Neuronal stem cell (in vitro differentiated cells): ENCODE measurements at regions not wholly inside any gene's neighbourhood (a gene's known extent, or its start where the extent isn't known, plus 50 kb on each side); places are given as distances from the start of the nearest gene placed in this dataset.
"Not testable (repeated sequence)": the region's sequence is repeated elsewhere in the genome, so short reads cannot be mapped to it uniquely, and the experiment has no call there.

ENCODE experiments used
- DNase-seq: peaks from one replicate; pipeline ENCODE4 v3.0.0-alpha.2; 2013; ENCODE audit warnings: low spot score
- H2AFZ ChIP-seq: one replicate; pipeline ENCODE4 v1.6.1; 2013; ENCODE audit warnings: mild to moderate bottlenecking, low read length, inconsistent platforms
- H2AK5ac ChIP-seq: 2 replicates; pipeline ENCODE4 v1.6.1; 2013; ENCODE audit warnings: low read depth, mild to moderate bottlenecking, inconsistent platforms, low read length, moderate library complexity, mixed read lengths
- H2BK120ac ChIP-seq: 2 replicates; pipeline ENCODE4 v1.6.1; 2013; ENCODE audit warnings: low read depth, mild to moderate bottlenecking, inconsistent platforms, low read length, moderate library complexity, mixed read lengths
- H2BK12ac ChIP-seq: one replicate; pipeline ENCODE4 v1.6.1; 2013; ENCODE audit warnings: low read length, inconsistent platforms
- H2BK15ac ChIP-seq: 2 replicates; pipeline ENCODE4 v1.6.1; 2013; ENCODE audit warnings: mild to moderate bottlenecking, low read length, inconsistent platforms, mixed read lengths
- H2BK5ac ChIP-seq: one replicate; pipeline ENCODE4 v1.6.1; 2013; ENCODE audit warnings: inconsistent platforms, mild to moderate bottlenecking, low read length, moderate library complexity
- H3K14ac ChIP-seq: one replicate; pipeline ENCODE4 v1.6.1; 2013; ENCODE audit warnings: low read length, inconsistent platforms
- H3K18ac ChIP-seq: 2 replicates; pipeline ENCODE4 v1.6.1; 2013; ENCODE audit warnings: low read length, inconsistent platforms
- H3K23ac ChIP-seq: 2 replicates; pipeline ENCODE4 v1.6.1; 2013; ENCODE audit warnings: low read depth, mild to moderate bottlenecking, mixed read lengths, low read length, inconsistent platforms; ENCODE audit not compliant: poor library complexity
- H3K27ac ChIP-seq: replicated peaks from 3 replicates; pipeline ENCODE4 v1.5.1; 2013; ENCODE audit warnings: low read length, inconsistent platforms
- H3K27me3 ChIP-seq, 3 experiments: 2 replicates each; pipeline ENCODE4 v1.6.1; 2013; ENCODE audit warnings: low read length in 3 of 3, mild to moderate bottlenecking in 2 of 3, inconsistent platforms in 1 of 3, low read depth in 1 of 3, mixed read lengths in 1 of 3, moderate library complexity in 1 of 3; ENCODE audit not compliant: control insufficient read depth in 3 of 3, insufficient read depth in 3 of 3
- H3K36me3 ChIP-seq, 2 donors: replicated peaks in 1 of 2; 2 replicates each; pipeline ENCODE4 v1.6.1; 2013; ENCODE audit warnings: low read length in 2 of 2; ENCODE audit not compliant: control insufficient read depth in 2 of 2, insufficient read depth in 2 of 2
- H3K4ac ChIP-seq: 2 replicates; pipeline ENCODE4 v1.6.1; 2013; ENCODE audit warnings: inconsistent platforms, mild to moderate bottlenecking, low read length, moderate library complexity
- H3K4me1 ChIP-seq, 2 donors: 1 replicate in 1 of 2; 2 replicates in 1 of 2; pipeline ENCODE4 v1.6.1; 2013; ENCODE audit warnings: low read length in 2 of 2, low read depth in 1 of 2; ENCODE audit not compliant: control insufficient read depth in 2 of 2, insufficient read depth in 1 of 2
- H3K4me2 ChIP-seq: one replicate; pipeline ENCODE4 v1.6.1; 2013; ENCODE audit warnings: mild to moderate bottlenecking, low read length, inconsistent platforms; ENCODE audit not compliant: insufficient read depth, poor library complexity, severe bottlenecking
- H3K4me3 ChIP-seq, 2 donors: 2 replicates each; pipeline ENCODE4 v1.5.1; 2013; ENCODE audit warnings: low read length in 2 of 2, mild to moderate bottlenecking in 2 of 2, inconsistent platforms in 1 of 2, moderate library complexity in 1 of 2
- H3K79me1 ChIP-seq: one replicate; pipeline ENCODE4 v1.6.1; 2013; ENCODE audit warnings: low read depth, mild to moderate bottlenecking, inconsistent platforms, low read length, moderate library complexity
- H3K9ac ChIP-seq: one replicate; pipeline ENCODE4 v1.6.1; 2013; ENCODE audit warnings: mild to moderate bottlenecking, low read depth, low read length, inconsistent platforms; ENCODE audit not compliant: poor library complexity
- H3K9me3 ChIP-seq, 2 donors: replicated peaks in 1 of 2; 2 replicates each; pipeline versions ENCODE3 to v1.6.1; 2013; ENCODE audit warnings: low read length in 2 of 2, mild to moderate bottlenecking in 2 of 2, inconsistent platforms in 1 of 2, low read depth in 1 of 2, mixed read lengths in 1 of 2, moderate library complexity in 1 of 2; ENCODE audit not compliant: control insufficient read depth in 2 of 2, insufficient read depth in 1 of 2
- H4K8ac ChIP-seq: one replicate; pipeline ENCODE4 v1.6.1; 2013; ENCODE audit warnings: low read depth, mild to moderate bottlenecking, inconsistent platforms, low read length, moderate library complexity
- H4K91ac ChIP-seq: one replicate; pipeline ENCODE4 v1.6.1; 2013; ENCODE audit warnings: low read length, low read depth, mild to moderate bottlenecking, inconsistent platforms; ENCODE audit not compliant: poor library complexity
- WGBS, 2 donors: extraction: QIAGEN DNeasy Blood & Tissue Kit; methylation state at CpG; one replicate each; pipeline ENCODE4 v1.1.7; 2013; ENCODE audit warnings: missing lambda C conversion rate in 2 of 2, mixed read lengths in 1 of 2; ENCODE audit not compliant: insufficient read length in 2 of 2, insufficient replicate concordance in 1 of 2; ENCODE audit errors: extremely low coverage in 2 of 2; 5-methylcytosine and 5-hydroxymethylcytosine counted together

GRCh38 chr17:30689266-30690000 is 135.1 kb downstream of the CRLF3 start:
- H3K27me3 ChIP-seq, H4K8ac ChIP-seq, H3K14ac ChIP-seq, H3K36me3 ChIP-seq, H2AK5ac ChIP-seq, H3K79me1 ChIP-seq, H3K27ac ChIP-seq, H3K4me1 ChIP-seq, H2BK15ac ChIP-seq, H4K91ac ChIP-seq, DNase-seq, H2BK5ac ChIP-seq, H3K23ac ChIP-seq, H2BK12ac ChIP-seq, H2AFZ ChIP-seq, H3K9me3 ChIP-seq, H3K4me2 ChIP-seq, H3K9ac ChIP-seq, H3K4me3 ChIP-seq, H3K4ac ChIP-seq, H2BK120ac ChIP-seq, H3K18ac ChIP-seq: not testable (repeated sequence)
- WGBS, 2 donors = no CpG with 5 or more reads among the region's 14 CpGs

GRCh38 chr17:30686538-30687479 is 137.7 kb downstream of the CRLF3 start:
- not testable (repeated sequence) for H3K14ac ChIP-seq, H2BK15ac ChIP-seq, H2AFZ ChIP-seq, H3K23ac ChIP-seq, H2BK120ac ChIP-seq, H3K79me1 ChIP-seq, H2AK5ac ChIP-seq, H2BK5ac ChIP-seq, H3K18ac ChIP-seq, H4K8ac ChIP-seq, H3K4me2 ChIP-seq, H3K36me3 ChIP-seq, H3K9ac ChIP-seq, H4K91ac ChIP-seq, H3K4ac ChIP-seq, DNase-seq, H3K9me3 ChIP-seq, H3K4me1 ChIP-seq, H2BK12ac ChIP-seq, H3K27ac ChIP-seq, H3K4me3 ChIP-seq, H3K27me3 ChIP-seq
- WGBS, 2 donors = no CpG with 5 or more reads among the region's 28 CpGs

- not testable (repeated sequence) for H3K4me1 ChIP-seq, H3K9ac ChIP-seq, H3K36me3 ChIP-seq, H3K18ac ChIP-seq, H4K91ac ChIP-seq, H3K14ac ChIP-seq, H2BK120ac ChIP-seq, H3K4me3 ChIP-seq, H3K23ac ChIP-seq, H3K79me1 ChIP-seq, H2BK5ac ChIP-seq, H3K27me3 ChIP-seq, H2BK15ac ChIP-seq, H4K8ac ChIP-seq, H2AK5ac ChIP-seq, H3K4ac ChIP-seq, H3K9me3 ChIP-seq, H3K27ac ChIP-seq, DNase-seq, H3K4me2 ChIP-seq, H2AFZ ChIP-seq, H2BK12ac ChIP-seq
- no CpG with 5 or more reads among the region's 4 CpGs for whole genome bisulfite sequencing, 2 donors
Observed at GRCh38 chr17:30682280-30682679, 142.2 kb downstream of the CRLF3 start.

- not testable (repeated sequence) for H2AFZ ChIP-seq, H3K4me1 ChIP-seq
- no CpG with 5 or more reads among the region's 5 CpGs for WGBS, 2 donors
Observed at GRCh38 chr17:30680681-30681080, 143.8 kb downstream of the CRLF3 start.

More at GRCh38 chr17:30680681-30681080, 143.8 kb downstream of the CRLF3 start:
- H3K4me3 ChIP-seq, H4K8ac ChIP-seq, H3K27ac ChIP-seq, H3K27me3 ChIP-seq, DNase-seq, H2AK5ac ChIP-seq, H2BK12ac ChIP-seq, H3K14ac ChIP-seq, H3K4me2 ChIP-seq, H3K23ac ChIP-seq, H3K4ac ChIP-seq, H3K36me3 ChIP-seq, H3K79me1 ChIP-seq, H3K9ac ChIP-seq, H3K18ac ChIP-seq, H2BK15ac ChIP-seq, H2BK5ac ChIP-seq, H4K91ac ChIP-seq, H2BK120ac ChIP-seq, H3K9me3 ChIP-seq: not testable (repeated sequence)
